Neuronal stem cell (in vitro differentiated cells): ENCODE measurements at regions not wholly inside any gene's neighbourhood (a gene's known extent, or its start where the extent isn't known, plus 50 kb on each side); places are given as distances from the start of the nearest gene placed in this dataset.
A peak's percentile ranks its signal among the peaks of the same experiment; 100 is the strongest.

Source experiments
- DNase-seq: peaks from one replicate; pipeline ENCODE4 v3.0.0-alpha.2; 2013; ENCODE audit warnings: low spot score
- H2AFZ ChIP-seq: one replicate; pipeline ENCODE4 v1.6.1; 2013; ENCODE audit warnings: mild to moderate bottlenecking, low read length, inconsistent platforms
- H2AK5ac ChIP-seq: 2 replicates; pipeline ENCODE4 v1.6.1; 2013; ENCODE audit warnings: low read depth, mild to moderate bottlenecking, inconsistent platforms, low read length, moderate library complexity, mixed read lengths
- H2BK120ac ChIP-seq: 2 replicates; pipeline ENCODE4 v1.6.1; 2013; ENCODE audit warnings: low read depth, mild to moderate bottlenecking, inconsistent platforms, low read length, moderate library complexity, mixed read lengths
- H2BK12ac ChIP-seq: one replicate; pipeline ENCODE4 v1.6.1; 2013; ENCODE audit warnings: low read length, inconsistent platforms
- H2BK15ac ChIP-seq: 2 replicates; pipeline ENCODE4 v1.6.1; 2013; ENCODE audit warnings: mild to moderate bottlenecking, low read length, inconsistent platforms, mixed read lengths
- H2BK5ac ChIP-seq: one replicate; pipeline ENCODE4 v1.6.1; 2013; ENCODE audit warnings: inconsistent platforms, mild to moderate bottlenecking, low read length, moderate library complexity
- H3K14ac ChIP-seq: one replicate; pipeline ENCODE4 v1.6.1; 2013; ENCODE audit warnings: low read length, inconsistent platforms
- H3K18ac ChIP-seq: 2 replicates; pipeline ENCODE4 v1.6.1; 2013; ENCODE audit warnings: low read length, inconsistent platforms
- H3K23ac ChIP-seq: 2 replicates; pipeline ENCODE4 v1.6.1; 2013; ENCODE audit warnings: low read depth, mild to moderate bottlenecking, mixed read lengths, low read length, inconsistent platforms; ENCODE audit not compliant: poor library complexity
- H3K27ac ChIP-seq: replicated peaks from 3 replicates; pipeline ENCODE4 v1.5.1; 2013; ENCODE audit warnings: low read length, inconsistent platforms
- H3K27me3 ChIP-seq, 3 experiments: 2 replicates each; pipeline ENCODE4 v1.6.1; 2013; ENCODE audit warnings: low read length in 3 of 3, mild to moderate bottlenecking in 2 of 3, inconsistent platforms in 1 of 3, low read depth in 1 of 3, mixed read lengths in 1 of 3, moderate library complexity in 1 of 3; ENCODE audit not compliant: control insufficient read depth in 3 of 3, insufficient read depth in 3 of 3
- H3K36me3 ChIP-seq, 2 donors: replicated peaks in 1 of 2; 2 replicates each; pipeline ENCODE4 v1.6.1; 2013; ENCODE audit warnings: low read length in 2 of 2; ENCODE audit not compliant: control insufficient read depth in 2 of 2, insufficient read depth in 2 of 2
- H3K4ac ChIP-seq: 2 replicates; pipeline ENCODE4 v1.6.1; 2013; ENCODE audit warnings: inconsistent platforms, mild to moderate bottlenecking, low read length, moderate library complexity
- H3K4me1 ChIP-seq, 2 donors: 1 replicate in 1 of 2; 2 replicates in 1 of 2; pipeline ENCODE4 v1.6.1; 2013; ENCODE audit warnings: low read length in 2 of 2, low read depth in 1 of 2; ENCODE audit not compliant: control insufficient read depth in 2 of 2, insufficient read depth in 1 of 2
- H3K4me2 ChIP-seq: one replicate; pipeline ENCODE4 v1.6.1; 2013; ENCODE audit warnings: mild to moderate bottlenecking, low read length, inconsistent platforms; ENCODE audit not compliant: insufficient read depth, poor library complexity, severe bottlenecking
- H3K4me3 ChIP-seq, 2 donors: 2 replicates each; pipeline ENCODE4 v1.5.1; 2013; ENCODE audit warnings: low read length in 2 of 2, mild to moderate bottlenecking in 2 of 2, inconsistent platforms in 1 of 2, moderate library complexity in 1 of 2
- H3K79me1 ChIP-seq: one replicate; pipeline ENCODE4 v1.6.1; 2013; ENCODE audit warnings: low read depth, mild to moderate bottlenecking, inconsistent platforms, low read length, moderate library complexity
- H3K9ac ChIP-seq: one replicate; pipeline ENCODE4 v1.6.1; 2013; ENCODE audit warnings: mild to moderate bottlenecking, low read depth, low read length, inconsistent platforms; ENCODE audit not compliant: poor library complexity
- H3K9me3 ChIP-seq, 2 donors: replicated peaks in 1 of 2; 2 replicates each; pipeline versions ENCODE3 to v1.6.1; 2013; ENCODE audit warnings: low read length in 2 of 2, mild to moderate bottlenecking in 2 of 2, inconsistent platforms in 1 of 2, low read depth in 1 of 2, mixed read lengths in 1 of 2, moderate library complexity in 1 of 2; ENCODE audit not compliant: control insufficient read depth in 2 of 2, insufficient read depth in 1 of 2
- H4K8ac ChIP-seq: one replicate; pipeline ENCODE4 v1.6.1; 2013; ENCODE audit warnings: low read depth, mild to moderate bottlenecking, inconsistent platforms, low read length, moderate library complexity
- H4K91ac ChIP-seq: one replicate; pipeline ENCODE4 v1.6.1; 2013; ENCODE audit warnings: low read length, low read depth, mild to moderate bottlenecking, inconsistent platforms; ENCODE audit not compliant: poor library complexity
- WGBS, 2 donors: extraction: QIAGEN DNeasy Blood & Tissue Kit; methylation state at CpG; one replicate each; pipeline ENCODE4 v1.1.7; 2013; ENCODE audit warnings: missing lambda C conversion rate in 2 of 2, mixed read lengths in 1 of 2; ENCODE audit not compliant: insufficient read length in 2 of 2, insufficient replicate concordance in 1 of 2; ENCODE audit errors: extremely low coverage in 2 of 2; 5-methylcytosine and 5-hydroxymethylcytosine counted together

DNA sequence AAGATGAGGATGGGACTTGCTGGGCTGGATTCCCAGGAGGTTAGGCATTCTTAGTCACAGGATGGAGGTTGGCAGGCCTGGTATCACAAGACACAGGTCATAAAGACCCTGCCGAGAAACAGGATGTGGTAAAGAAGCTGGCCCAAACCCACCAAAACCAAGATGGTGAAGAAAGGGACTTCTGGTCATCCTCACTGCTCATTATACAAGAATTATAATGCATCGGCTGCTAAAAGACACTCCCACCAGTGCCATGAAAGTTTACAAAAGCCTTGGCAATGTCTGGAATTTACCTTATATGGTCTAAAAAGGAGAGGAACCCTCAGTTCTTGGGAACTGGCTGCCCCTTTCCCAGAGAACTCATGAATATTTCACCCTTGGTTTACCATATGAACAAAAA lies 345.5 kb upstream of the POM121L12 start:
- Histone ChIP-seq H3K79me1 (no peaks in the 10 kb centered on the region), H2BK120ac (no peak overlapping the region), H4K8ac (no peak overlapping the region), H3K14ac (no peak overlapping the region), H3K36me3 (no peaks in the 10 kb centered on the region), H2BK12ac (no peak overlapping the region), H3K23ac (no peak overlapping the region), H3K4me1 (no peaks in the 10 kb centered on the region), H3K18ac (no peak overlapping the region), H2AFZ (peak overlapping the region; percentile 32), H2BK5ac (no peak overlapping the region), H3K27ac (no peak overlapping the region), H4K91ac (no peak overlapping the region), H2BK15ac (no peak overlapping the region), H2AK5ac (no peak overlapping the region), H3K27me3 (no peaks in the 10 kb centered on the region), H3K9ac (no peak overlapping the region), H3K4me3 (no peak overlapping the region), H3K4ac (no peak overlapping the region), H3K9me3 (no peaks in the 10 kb centered on the region), H3K4me2 (no peak overlapping the region)
- no CpG with 5 or more reads among the region's 2 CpGs for WGBS, 2 donors
- DNase-seq = no peak

DNA sequence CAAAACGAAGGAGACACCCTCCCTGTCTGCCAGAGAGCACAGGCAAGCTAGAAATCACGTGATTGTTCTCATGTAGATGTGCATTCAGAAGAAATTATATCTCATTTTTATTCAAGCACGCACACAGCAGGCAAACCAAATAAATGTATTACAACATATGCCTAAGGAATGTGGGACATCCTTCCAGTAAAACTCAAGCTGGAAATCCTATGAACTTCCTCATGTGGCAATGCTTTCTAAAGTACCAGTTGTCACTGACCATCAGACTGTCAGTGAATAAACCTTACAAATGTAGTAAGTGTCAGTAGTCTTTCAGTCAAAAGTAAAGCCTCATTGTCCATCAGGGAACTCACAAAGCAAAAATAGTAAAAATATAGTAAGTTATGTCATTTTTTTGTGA lies 350.1 kb upstream of the POM121L12 start:
- Histone ChIP-seq H3K4me2 (no peak overlapping the region), H3K4me3 (no peak overlapping the region), H2BK12ac (no peak overlapping the region), H3K23ac (no peak overlapping the region), H3K79me1 (no peaks in the 10 kb centered on the region), H4K8ac (no peak overlapping the region), H2BK120ac (no peak overlapping the region), H2BK15ac (no peak overlapping the region), H2AFZ (no peak overlapping the region), H3K4me1 (no peaks in the 10 kb centered on the region), H3K9ac (no peak overlapping the region), H3K27me3 (no peaks in the 10 kb centered on the region), H2BK5ac (no peak overlapping the region), H3K27ac (no peak overlapping the region), H3K36me3 (no peaks in the 10 kb centered on the region), H4K91ac (no peak overlapping the region), H3K14ac (no peak overlapping the region), H2AK5ac (no peak overlapping the region), H3K9me3 (no peaks in the 10 kb centered on the region), H3K18ac (no peak overlapping the region), H3K4ac (no peak overlapping the region)
- DNase-seq = no peak
- no CpG with 5 or more reads among the region's 3 CpGs for WGBS, 2 donors

DNA sequence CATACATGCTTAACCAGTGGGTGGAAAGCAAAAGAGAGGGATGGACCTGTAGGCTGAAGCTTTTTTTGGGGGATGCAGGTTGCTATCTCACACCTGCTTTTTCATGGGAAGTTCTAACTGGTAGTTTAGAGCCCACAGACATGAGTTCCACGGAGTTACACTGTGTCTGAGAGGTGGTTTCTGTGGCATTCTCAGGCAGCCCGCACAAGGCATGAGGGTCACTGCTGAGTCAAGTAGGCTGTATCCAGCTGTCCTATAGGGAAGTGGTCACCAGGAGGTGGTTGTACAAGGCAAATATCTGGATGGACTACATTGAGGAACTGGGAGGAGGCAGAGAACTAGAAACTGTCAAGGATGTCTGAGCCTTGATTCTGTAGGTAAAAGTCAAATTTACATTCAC lies 351.0 kb upstream of the POM121L12 start:
- Histone ChIP-seq H3K4me1 (no peaks in the 10 kb centered on the region), H3K79me1 (no peaks in the 10 kb centered on the region), H3K18ac (no peak overlapping the region), H3K27me3 (no peaks in the 10 kb centered on the region), H2AFZ (no peak overlapping the region), H2BK5ac (no peak overlapping the region), H3K4me2 (no peak overlapping the region), H2BK120ac (no peak overlapping the region), H2AK5ac (no peak overlapping the region), H4K8ac (no peak overlapping the region), H4K91ac (no peak overlapping the region), H3K23ac (no peak overlapping the region), H2BK12ac (no peak overlapping the region), H3K9me3 (no peaks in the 10 kb centered on the region), H3K14ac (no peak overlapping the region), H3K4me3 (no peak overlapping the region), H2BK15ac (no peak overlapping the region), H3K4ac (no peak overlapping the region), H3K27ac (no peak overlapping the region), H3K36me3 (no peaks in the 10 kb centered on the region), H3K9ac (no peak overlapping the region)
- WGBS, 2 donors = no CpG with 5 or more reads among the region's 2 CpGs
- no peak for DNase-seq

DNA sequence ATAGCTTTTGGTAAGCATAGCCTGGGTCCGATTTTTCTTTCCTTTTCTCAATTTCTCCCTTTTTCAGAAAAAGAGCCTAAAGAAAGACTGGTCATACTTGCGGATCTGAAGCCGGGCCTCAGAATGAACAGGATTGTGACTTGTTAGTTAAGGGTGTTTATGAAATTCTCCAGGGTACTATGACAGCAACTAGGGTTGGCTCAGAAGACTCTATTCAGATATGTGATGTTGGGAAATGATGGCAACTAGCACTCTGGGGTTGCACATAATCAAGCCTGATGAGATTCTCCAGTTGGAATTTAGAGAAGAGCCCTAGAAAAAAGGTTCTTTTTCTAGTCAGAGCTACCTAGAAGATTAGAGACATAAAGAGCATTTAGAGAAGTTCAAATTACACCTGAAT lies 352.4 kb upstream of the POM121L12 start:
- Histone ChIP-seq H3K9me3 (peaks cover 2 to 5% of the 10 kb centered on the region in 2 donors), H3K27me3 (no peaks in the 10 kb centered on the region), H3K79me1 (no peaks in the 10 kb centered on the region), H3K18ac (no peak overlapping the region), H3K4ac (no peak overlapping the region), H4K8ac (no peak overlapping the region), H2BK12ac (no peak overlapping the region), H2AK5ac (no peak overlapping the region), H3K9ac (no peak overlapping the region), H2BK15ac (no peak overlapping the region), H3K4me2 (no peak overlapping the region), H3K4me1 (no peaks in the 10 kb centered on the region), H3K4me3 (no peak overlapping the region), H2BK120ac (no peak overlapping the region), H3K36me3 (no peaks in the 10 kb centered on the region), H3K27ac (no peak overlapping the region), H2AFZ (peak overlapping the region; percentile 5), H2BK5ac (no peak overlapping the region), H3K14ac (no peak overlapping the region), H4K91ac (no peak overlapping the region), H3K23ac (no peak overlapping the region)
- no peak for DNase-seq
- no CpG with 5 or more reads among the region's 3 CpGs for WGBS, 2 donors
